HepG2 (cell line): ENCODE measurements at regions not wholly inside any gene's neighbourhood (a gene's known extent, or its start where the extent isn't known, plus 50 kb on each side); places are given as distances from the start of the nearest gene placed in this dataset.

Source experiments
- AGO1 ChIP-seq: fragments of 200-400 bp; formaldehyde crosslinking; IDR thresholded peaks from 2 replicates; pipeline ENCODE4 v1.6.1; 2017; ENCODE audit warnings: mild to moderate bottlenecking, low read depth, low read length, moderate library complexity; ENCODE audit not compliant: poor library complexity, severe bottlenecking
- BORCS8-MEF2B ChIP-seq: sonication (generic); formaldehyde crosslinking; IDR thresholded peaks from 2 replicates; pipeline ENCODE4 v1.8.0; 2022; ENCODE audit warnings: mild to moderate bottlenecking, missing genetic modification reagents
- CEBPG ChIP-seq: IDR thresholded peaks from 2 replicates; pipeline ENCODE4 v1.6.1; 2016
- CHCHD3 ChIP-seq: sonication (generic); formaldehyde crosslinking; IDR thresholded peaks from 2 replicates; pipeline ENCODE4 v1.8.0; 2022; ENCODE audit warnings: mild to moderate bottlenecking, missing genetic modification reagents, moderate library complexity
- ELF1 ChIP-seq: sonication (generic); formaldehyde crosslinking; IDR thresholded peaks from 2 replicates; pipeline ENCODE4 v1.4.0; 2020; ENCODE audit warnings: missing genetic modification reagents
- ELF3 ChIP-seq: IDR thresholded peaks from 2 replicates; pipeline ENCODE4 v1.6.1; 2016; ENCODE audit warnings: missing genetic modification reagents, missing compliant biosample characterization
- GMEB1 ChIP-seq: sonication (generic); formaldehyde crosslinking; IDR thresholded peaks from 2 replicates; pipeline ENCODE4 v1.5.1; 2020; ENCODE audit warnings: missing genetic modification reagents, mild to moderate bottlenecking, borderline replicate concordance
- GRHL1 ChIP-seq: sonication (generic); formaldehyde crosslinking; conservative IDR thresholded peaks from 2 replicates; pipeline ENCODE4 v1.8.0; 2022; ENCODE audit warnings: missing genetic modification reagents
- GZF1 ChIP-seq: sonication (generic); formaldehyde crosslinking; IDR thresholded peaks from 2 replicates; pipeline ENCODE4 v1.5.1; 2020; ENCODE audit warnings: mild to moderate bottlenecking, missing genetic modification reagents
- KMT2B ChIP-seq: IDR thresholded peaks from 2 replicates; pipeline ENCODE4 v1.6.1; 2016; ENCODE audit warnings: missing genetic modification reagents, missing compliant biosample characterization
- MIER3 ChIP-seq: IDR thresholded peaks from 2 replicates; pipeline ENCODE4 v1.6.1; 2016; ENCODE audit warnings: missing compliant biosample characterization, borderline replicate concordance
- PHF5A ChIP-seq: IDR thresholded peaks from one replicate; pipeline ENCODE4 v1.6.1; 2018; ENCODE audit warnings: low read depth, missing genetic modification reagents; ENCODE audit not compliant: unreplicated experiment
- PREB ChIP-seq: sonication (generic); formaldehyde crosslinking; IDR thresholded peaks from 2 replicates; pipeline ENCODE4 v1.4.0; 2020; ENCODE audit warnings: missing genetic modification reagents
- TARDBP ChIP-seq: sonication (generic); formaldehyde crosslinking; IDR thresholded peaks from 2 replicates; pipeline ENCODE4 v1.8.0; 2022; ENCODE audit warnings: mild to moderate bottlenecking, missing genetic modification reagents
- YY1 ChIP-seq: IDR thresholded peaks from 2 replicates; pipeline ENCODE4 v1.6.1; 2011; ENCODE audit warnings: low read length, low read depth, moderate library complexity, mild to moderate bottlenecking; ENCODE audit not compliant: insufficient read depth, insufficient replicate concordance
- ZC3H4 ChIP-seq: sonication (generic); formaldehyde crosslinking; IDR thresholded peaks from 2 replicates; pipeline ENCODE4 v1.4.0; 2020; ENCODE audit warnings: missing genetic modification reagents, borderline replicate concordance
- ZFX ChIP-seq: sonication (generic); formaldehyde crosslinking; IDR thresholded peaks from 2 replicates; pipeline ENCODE4 v1.4.0; 2020; ENCODE audit warnings: mild to moderate bottlenecking, low read depth, missing genetic modification reagents, moderate library complexity
- ZNF20 ChIP-seq: sonication (generic); formaldehyde crosslinking; IDR thresholded peaks from 2 replicates; pipeline ENCODE4 v1.4.0; 2020; ENCODE audit warnings: mild to moderate bottlenecking, moderate library complexity, missing genetic modification reagents
- ZNF333 ChIP-seq: sonication (generic); formaldehyde crosslinking; IDR thresholded peaks from 2 replicates; pipeline ENCODE4 v1.4.0; 2020; ENCODE audit warnings: mild to moderate bottlenecking, missing genetic modification reagents, borderline replicate concordance
- ZNF468 ChIP-seq: sonication (generic); formaldehyde crosslinking; IDR thresholded peaks from 2 replicates; pipeline ENCODE4 v1.8.0; 2022; ENCODE audit warnings: mild to moderate bottlenecking, moderate library complexity, missing genetic modification reagents
- ZNF562 ChIP-seq: sonication (generic); formaldehyde crosslinking; IDR thresholded peaks from 2 replicates; pipeline ENCODE4 v1.8.0; 2022; ENCODE audit warnings: missing genetic modification reagents, borderline replicate concordance
- ZNF567 ChIP-seq: sonication (generic); formaldehyde crosslinking; IDR thresholded peaks from 2 replicates; pipeline ENCODE4 v1.8.1; 2023; ENCODE audit warnings: mild to moderate bottlenecking, missing genetic modification reagents, borderline replicate concordance
- ZNF775 ChIP-seq: sonication (generic); formaldehyde crosslinking; IDR thresholded peaks from 2 replicates; pipeline ENCODE4 v1.4.0; 2020; ENCODE audit warnings: missing genetic modification reagents, mild to moderate bottlenecking, moderate library complexity, borderline replicate concordance
- ZNF777 ChIP-seq: sonication (generic); formaldehyde crosslinking; IDR thresholded peaks from 2 replicates; pipeline ENCODE4 v1.4.0; 2020; ENCODE audit warnings: missing genetic modification reagents
- ZSCAN20 ChIP-seq: sonication (generic); formaldehyde crosslinking; IDR thresholded peaks from 2 replicates; pipeline ENCODE4 v1.4.0; 2020; ENCODE audit warnings: missing genetic modification reagents, mild to moderate bottlenecking, borderline replicate concordance
- ZUFSP ChIP-seq: sonication (generic); formaldehyde crosslinking; IDR thresholded peaks from 2 replicates; pipeline ENCODE4 v1.9.0; 2021; ENCODE audit warnings: missing genetic modification reagents, mild to moderate bottlenecking, borderline replicate concordance

GRCh38 chr9:113682297-113682771 lies 193.8 kb upstream of the ZNF618 start (continued):
- TF ChIP-seq CEBPG (CRISPR knock-in tag) (0 out of 2 replicates have a peak, but pooled peaks have one; percentile 3), GMEB1 (CRISPR knock-in tag) (no peak), KMT2B (CRISPR knock-in tag) (no peak), ZUFSP (no peak), AGO1 (no peak), BORCS8-MEF2B (no peak), ZC3H4 (CRISPR knock-in tag) (no peak), ZFX (CRISPR knock-in tag) (no peak), ZNF333 (CRISPR knock-in tag) (no peak), ZNF777 (CRISPR knock-in tag) (no peak), TARDBP (no peak), CHCHD3 (CRISPR knock-in tag) (no peak), ZSCAN20 (CRISPR knock-in tag) (no peak), ZNF468 (CRISPR knock-in tag) (no peak), ELF3 (CRISPR knock-in tag) (0 out of 2 replicates have a peak, but pooled peaks have one; percentile 33), ZNF775 (no peak), MIER3 (CRISPR knock-in tag) (no peak), GZF1 (CRISPR knock-in tag) (no peak), ZNF562 (no peak), ELF1 (CRISPR knock-in tag) (peak; percentile 63), PREB (CRISPR knock-in tag) (no peak), GRHL1 (CRISPR knock-in tag) (no peak), YY1 (no peak), PHF5A (CRISPR knock-in tag) (no peak), ZNF567 (CRISPR knock-in tag) (no peak), ZNF20 (CRISPR knock-in tag) (no peak)
